AML-193 (cell line): ENCODE measurements at regions not wholly inside any gene's neighbourhood (a gene's known extent, or its start where the extent isn't known, plus 50 kb on each side); places are given as distances from the start of the nearest gene placed in this dataset.
A peak's percentile ranks its signal among the peaks of the same experiment; 100 is the strongest.
"Not testable (repeated sequence)": the region's sequence is repeated elsewhere in the genome, so short reads cannot be mapped to it uniquely, and the experiment has no call there.

Experiments
- DNase-seq, 2 experiments: peaks; one replicate each; lab custom pipeline; 2025; lab: John Stamatoyannopoulos, UW

GRCh38 chr7:98727146-98727709 lies 110.1 kb downstream of the NPTX2 start:
- no peak for DNase-seq

- no peak for DNase-seq
Measured at GRCh38 chr7:98728555-98728954, 111.5 kb downstream of the NPTX2 start.

GRCh38 chr7:98729121-98729520 lies 112.0 kb downstream of the NPTX2 start:
- DNase-seq = no peak

- no peak for DNase-seq
Measured at GRCh38 chr7:98730326-98730725, 113.2 kb downstream of the NPTX2 start.

GRCh38 chr7:98731651-98732050 lies 114.6 kb downstream of the NPTX2 start:
- no peak for DNase-seq

GRCh38 chr7:98733036-98733435 lies 116.0 kb downstream of the NPTX2 start:
- DNase-seq = peak; percentile 16 to 39

GRCh38 chr7:98735801-98736200 lies 118.7 kb downstream of the NPTX2 start:
- no peak for DNase-seq

DNA sequence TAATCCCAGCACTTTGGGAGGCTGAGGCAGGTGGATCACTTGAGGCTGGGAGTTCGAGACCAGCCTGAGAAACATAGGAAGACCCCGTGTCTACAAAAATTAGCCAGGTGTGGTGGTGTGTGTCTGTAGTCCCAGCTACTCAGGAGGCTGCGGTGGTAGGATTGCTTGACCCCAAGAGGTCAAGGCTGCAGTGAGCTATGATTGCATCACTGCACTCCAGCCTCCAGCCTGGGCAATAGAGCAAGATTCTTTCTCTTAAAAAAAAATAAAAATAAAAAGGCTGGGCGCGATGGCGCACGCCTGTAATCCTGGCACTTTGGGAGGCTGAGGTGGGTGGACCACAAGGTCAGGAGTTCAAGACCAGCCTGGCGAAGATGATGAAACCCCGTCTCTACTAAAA lies 119.4 kb downstream of the NPTX2 start:
- DNase-seq = not testable (repeated sequence)

GRCh38 chr7:98737176-98737575 lies 120.1 kb downstream of the NPTX2 start:
- no peak for DNase-seq

DNA sequence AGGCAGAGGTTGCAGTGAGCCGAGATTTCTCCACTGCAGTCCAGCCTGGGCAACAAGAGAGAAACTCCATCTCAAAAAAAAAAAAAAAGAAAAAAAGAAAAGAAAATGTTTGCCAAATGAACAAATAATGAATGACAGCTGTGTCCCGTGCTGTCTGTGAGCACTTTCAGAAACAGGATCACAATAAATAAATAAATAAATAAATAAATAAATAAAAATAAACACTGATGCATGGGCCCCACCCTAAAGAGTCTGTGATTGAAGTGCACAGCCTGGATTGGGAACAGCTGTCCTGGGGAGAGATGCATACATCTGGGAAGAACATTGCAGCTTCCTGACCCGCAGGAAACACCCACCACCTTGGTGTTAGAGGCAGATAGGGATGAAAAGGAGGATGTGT lies 123.6 kb downstream of the NPTX2 start:
- DNase-seq = no peak

DNA sequence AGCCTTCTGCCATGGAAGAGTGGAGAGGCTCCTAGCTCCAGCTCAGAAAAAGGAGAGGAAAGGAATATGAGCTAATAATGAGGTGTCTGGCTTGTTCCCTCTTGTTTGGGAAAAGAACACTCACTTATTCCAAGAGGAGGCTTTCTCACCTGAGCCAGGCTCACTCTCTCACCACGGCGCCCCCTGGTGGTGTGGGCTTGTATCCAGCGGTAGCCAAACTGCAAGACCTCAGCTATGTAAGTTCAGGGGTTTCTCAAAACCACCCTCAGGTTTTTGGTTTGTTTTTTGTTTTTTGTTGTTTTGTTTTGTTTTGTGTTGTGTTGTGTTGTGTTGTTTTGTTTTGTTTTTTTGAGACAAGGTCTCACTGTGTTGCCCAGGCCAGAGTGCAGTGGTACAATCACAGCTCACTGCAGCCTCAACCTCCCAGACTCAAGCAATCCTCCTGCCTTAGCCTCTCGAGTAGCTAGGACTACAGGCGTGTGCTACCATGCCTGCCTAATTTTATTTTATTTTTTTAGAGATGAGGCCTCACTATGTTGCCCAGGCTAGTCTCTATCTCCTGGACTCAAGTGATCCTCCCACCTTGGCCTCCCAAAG lies 124.0 kb downstream of the TMEM130 start:
- DNase-seq = peak; percentile 2 to 19

- DNase-seq = no peak
Measured at GRCh38 chr7:98748090-98748489, 121.7 kb downstream of the TMEM130 start.

- DNase-seq = no peak
Measured at GRCh38 chr7:98753176-98753575, 116.6 kb downstream of the TMEM130 start.

DNA sequence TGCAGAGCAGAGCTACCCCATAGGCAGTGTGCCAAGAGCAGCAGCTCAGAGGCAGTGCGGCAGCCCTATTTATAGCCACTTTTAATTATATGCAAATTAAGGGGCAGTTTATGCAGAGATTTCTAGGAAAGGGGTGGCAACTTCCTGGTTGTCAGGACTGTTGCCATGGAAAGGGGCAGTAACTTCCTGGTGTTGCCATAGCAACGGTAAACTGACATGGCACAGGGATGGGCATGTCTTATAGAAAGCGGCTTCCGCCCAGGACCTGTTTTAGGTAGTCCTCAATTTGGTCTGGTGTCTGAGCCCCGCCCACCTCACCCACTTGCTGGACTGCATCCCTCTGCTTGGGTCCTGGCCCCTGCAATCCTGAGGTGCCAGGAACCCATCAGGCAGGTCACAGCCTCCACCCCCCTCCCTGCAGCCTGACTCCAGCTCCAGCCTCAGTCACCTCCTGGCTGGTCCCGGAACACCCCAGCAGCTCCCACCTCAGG lies 115.8 kb downstream of the TMEM130 start:
- no peak for DNase-seq

DNA sequence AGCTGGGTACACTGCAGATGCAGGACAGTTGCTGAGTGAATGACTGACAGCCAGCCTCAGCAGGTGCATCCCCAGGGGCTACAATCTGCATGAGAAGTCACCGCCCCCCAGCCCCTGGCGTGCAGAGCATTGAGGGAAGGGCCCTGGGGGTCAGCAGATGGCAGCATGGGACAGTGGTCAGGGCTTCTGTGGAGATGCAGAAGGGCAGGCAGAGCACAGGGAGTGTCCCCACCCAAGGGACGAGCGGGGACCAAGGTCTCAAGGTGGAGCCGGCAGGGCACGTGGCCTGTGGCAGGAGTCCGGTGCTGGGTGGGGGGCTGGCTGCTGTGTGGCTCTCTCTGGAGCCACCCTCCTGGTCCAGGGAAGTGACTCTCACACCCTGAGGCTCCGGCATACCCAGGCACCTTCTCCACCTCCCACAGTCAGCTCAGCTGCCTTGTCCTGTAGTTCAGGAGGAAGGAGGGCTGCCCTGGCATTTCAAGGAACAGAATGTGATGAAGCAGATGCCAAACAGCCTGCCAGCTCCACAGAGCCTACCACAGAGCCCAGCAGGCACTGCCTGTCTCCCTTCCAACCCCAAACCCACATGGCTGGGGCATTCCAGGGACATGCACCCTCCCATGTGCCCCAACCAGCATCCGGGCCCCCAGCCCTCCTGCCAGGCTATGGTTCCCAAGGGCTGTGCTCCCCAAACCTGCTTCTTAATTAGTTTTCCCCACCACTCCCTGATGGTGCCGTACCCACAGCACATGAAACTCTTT lies 114.5 kb downstream of the TMEM130 start:
- no peak for DNase-seq

DNA sequence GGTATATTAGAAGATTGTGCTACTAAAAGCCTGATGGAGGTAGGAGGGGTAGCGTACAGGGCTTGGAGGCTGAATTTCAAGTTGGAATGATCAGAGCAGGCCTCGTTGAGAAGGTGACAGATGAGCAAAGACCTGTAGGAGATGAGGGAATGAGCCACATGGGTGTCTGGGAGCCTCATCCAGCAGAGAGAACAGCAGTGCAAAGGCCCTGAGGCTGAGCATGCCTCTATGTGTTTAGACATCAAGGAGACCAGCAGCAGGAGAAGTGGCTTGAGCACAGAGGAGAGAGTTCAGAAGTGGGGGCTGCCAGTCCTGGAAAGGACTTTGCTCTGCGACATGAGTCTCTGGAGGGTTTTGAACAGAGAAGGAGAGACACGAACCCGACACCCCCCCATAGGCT lies 111.7 kb downstream of the TMEM130 start:
- DNase-seq = no peak

GRCh38 chr7:98760201-98760651 lies 109.6 kb downstream of the TMEM130 start:
- DNase-seq = no peak

GRCh38 chr7:98761225-98761624 lies 108.6 kb downstream of the TMEM130 start:
- DNase-seq = no peak

- DNase-seq = no peak
Measured at GRCh38 chr7:98762620-98763019, 107.2 kb downstream of the TMEM130 start.

DNA sequence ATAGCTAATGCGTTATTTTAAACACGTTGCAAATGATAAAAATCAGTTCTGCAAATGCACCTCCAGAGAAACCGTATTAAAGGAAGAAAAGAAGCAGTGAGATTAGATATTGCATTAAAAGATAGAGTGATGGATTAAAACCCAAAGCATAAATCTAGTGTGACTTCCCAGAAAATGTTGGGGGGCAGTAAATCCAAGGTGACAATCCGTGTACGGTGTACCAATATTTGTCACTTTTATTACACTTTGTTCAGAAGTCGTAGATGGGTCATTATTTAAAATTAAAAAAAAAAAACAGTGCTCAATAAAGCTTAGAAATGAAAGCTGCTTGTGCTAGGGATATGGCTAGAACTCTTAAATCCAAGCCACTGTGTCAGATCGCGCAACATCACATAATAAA lies 106.4 kb downstream of the TMEM130 start:
- no peak for DNase-seq

DNA sequence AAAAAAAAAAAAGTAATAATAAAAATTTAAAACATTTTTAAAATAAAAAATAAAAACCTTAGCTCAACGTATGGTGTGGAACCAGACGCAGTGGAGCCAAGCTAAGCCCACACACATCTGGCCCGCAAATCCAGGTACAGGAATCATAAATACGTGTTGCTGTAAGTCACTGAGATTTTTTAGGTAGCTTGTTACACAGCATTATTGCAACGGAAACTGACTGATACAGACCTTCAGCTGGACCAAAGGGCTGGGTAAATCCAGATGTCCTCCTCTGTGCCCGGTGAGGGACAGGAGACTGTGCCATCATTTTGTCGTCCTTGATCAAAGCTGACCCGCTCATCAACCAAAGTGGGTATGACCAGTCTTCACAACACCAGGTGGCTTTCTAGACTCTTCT lies 104.9 kb downstream of the TMEM130 start:
- DNase-seq = no peak

DNA sequence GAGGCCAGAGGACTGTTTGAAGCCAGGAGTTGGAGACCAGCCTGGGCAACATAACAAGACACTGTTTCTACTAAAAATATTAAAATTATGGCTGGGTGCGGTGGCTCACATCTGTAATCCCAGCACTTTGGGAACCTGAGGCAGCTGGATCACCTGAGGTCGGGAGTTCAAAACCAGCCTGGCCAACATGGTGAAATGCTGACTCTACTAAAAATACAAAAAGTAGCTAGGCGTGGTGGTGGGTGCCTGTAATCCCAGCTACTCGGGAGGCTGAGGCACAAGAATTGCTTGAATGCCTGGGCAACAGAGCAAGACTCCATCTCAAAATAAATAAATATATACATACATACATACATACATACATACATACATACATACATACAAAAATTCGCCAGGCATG lies 99.7 kb downstream of the TMEM130 start:
- DNase-seq = not testable (repeated sequence)

- DNase-seq = no peak
Measured at GRCh38 chr7:98771519-98771918, 98.3 kb downstream of the TMEM130 start.
